Activated gamma-delta T cell treated with anti-CD3 and anti-CD28 coated beads, Interleukin-2, amount 50 U/mL, for 16 hours (primary cell): ENCODE measurements at regions not wholly inside any gene's neighbourhood (a gene's known extent, or its start where the extent isn't known, plus 50 kb on each side); places are given as distances from the start of the nearest gene placed in this dataset.

Experiments used
- DNase-seq: peaks from one replicate; pipeline ENCODE4 v3.0.0-alpha.2; 2020; ENCODE audit warnings: low read depth

- no peak for DNase-seq
Measured at GRCh38 chr6:19410481-19410880, 426.7 kb upstream of the ID4 start.

GRCh38 chr6:19413323-19413722, 423.8 kb upstream of the ID4 start:
- DNase-seq: no peak

- DNase-seq: no peak
Measured at GRCh38 chr6:19415605-19416326, 421.4 kb upstream of the ID4 start.

- no peak for DNase-seq
Measured at GRCh38 chr6:19416811-19417210, 420.4 kb upstream of the ID4 start.

- DNase-seq: no peak
Measured at GRCh38 chr6:19417713-19418112, 419.5 kb upstream of the ID4 start.

- no peak for DNase-seq
Measured at GRCh38 chr6:19424853-19425252, 412.3 kb upstream of the ID4 start.

- no peak for DNase-seq
Measured at GRCh38 chr6:19427548-19427947, 409.6 kb upstream of the ID4 start.

GRCh38 chr6:19432966-19433498, 404.1 kb upstream of the ID4 start:
- DNase-seq: no peak

- DNase-seq: no peak
Measured at GRCh38 chr6:19434065-19434464, 403.1 kb upstream of the ID4 start.

GRCh38 chr6:19435755-19436154, 401.4 kb upstream of the ID4 start:
- no peak for DNase-seq

GRCh38 chr6:19438566-19439353, 398.4 kb upstream of the ID4 start:
- no peak for DNase-seq

GRCh38 chr6:19440531-19440930, 396.6 kb upstream of the ID4 start:
- no peak for DNase-seq

GRCh38 chr6:19443411-19443810, 393.8 kb upstream of the ID4 start:
- DNase-seq: no peak

- DNase-seq: no peak
Measured at GRCh38 chr6:19444041-19444440, 393.1 kb upstream of the ID4 start.

- no peak for DNase-seq
Measured at GRCh38 chr6:19444481-19444880, 392.7 kb upstream of the ID4 start.

GRCh38 chr6:19446570-19446969, 390.6 kb upstream of the ID4 start:
- DNase-seq: no peak

GRCh38 chr6:19450651-19451050, 386.5 kb upstream of the ID4 start:
- DNase-seq: no peak

GRCh38 chr6:19452495-19452894, 384.7 kb upstream of the ID4 start:
- no peak for DNase-seq

GRCh38 chr6:19454001-19454720, 383.0 kb upstream of the ID4 start:
- no peak for DNase-seq

- DNase-seq: no peak
Measured at GRCh38 chr6:19454721-19455392, 382.3 kb upstream of the ID4 start.

- DNase-seq: no peak
Measured at GRCh38 chr6:19463250-19463649, 373.9 kb upstream of the ID4 start.

- DNase-seq: no peak
Measured at GRCh38 chr6:19463925-19464324, 373.2 kb upstream of the ID4 start.
